GM12801 (cell line): ENCODE measurements at regions not wholly inside any gene's neighbourhood (a gene's known extent, or its start where the extent isn't known, plus 50 kb on each side); places are given as distances from the start of the nearest gene placed in this dataset.

Source experiments
- TF ChIP-seq, protein P1 (sequence below): IDR thresholded peaks from one replicate; pipeline ENCODE4 v1.5.1; 2011; ENCODE audit warnings: control low read depth; ENCODE audit not compliant: insufficient read length; ENCODE audit errors: extremely low read depth

DNA sequence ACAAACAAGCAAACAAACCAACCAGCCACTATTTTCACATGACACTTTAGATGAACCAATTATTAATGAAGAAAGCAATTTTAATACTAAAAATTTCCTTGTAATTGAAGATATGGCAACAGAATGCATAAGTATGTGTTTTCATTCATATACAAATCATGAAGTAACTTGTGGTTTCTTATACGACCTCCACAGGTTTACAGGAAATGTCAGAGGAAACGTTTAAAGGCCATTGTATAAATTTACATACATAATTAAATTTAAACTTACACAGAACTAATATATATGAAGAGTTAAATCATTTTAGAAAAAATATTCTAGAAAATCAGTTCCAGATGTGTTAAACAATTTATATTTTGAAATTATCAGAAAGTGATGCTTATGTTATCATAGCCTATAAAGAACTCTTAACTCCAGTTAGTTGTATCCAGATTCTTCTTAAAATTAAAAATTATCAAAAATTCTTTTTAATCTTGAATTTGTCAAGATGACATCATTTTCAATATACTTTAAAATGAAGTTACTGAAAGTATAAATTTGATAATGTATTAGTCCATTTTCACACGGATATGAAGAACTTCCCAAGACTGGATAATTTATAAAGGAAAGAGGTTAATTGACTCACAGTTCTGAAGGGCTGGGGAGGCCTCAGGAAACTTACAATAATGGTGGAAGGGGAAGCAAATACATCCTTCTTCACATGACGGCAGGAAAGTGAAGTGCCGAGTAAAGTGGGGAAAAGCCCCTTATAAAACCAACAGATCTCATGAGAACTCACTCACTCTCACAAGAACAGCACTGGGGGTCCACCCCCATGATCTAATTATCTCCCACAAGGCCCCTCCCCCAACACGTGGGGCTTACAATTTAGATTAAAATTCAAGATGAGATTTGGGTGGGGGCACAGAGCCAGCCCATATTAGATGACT is 192.0 kb downstream of the PIK3R1 start:
- TF ChIP-seq, protein P1, sequence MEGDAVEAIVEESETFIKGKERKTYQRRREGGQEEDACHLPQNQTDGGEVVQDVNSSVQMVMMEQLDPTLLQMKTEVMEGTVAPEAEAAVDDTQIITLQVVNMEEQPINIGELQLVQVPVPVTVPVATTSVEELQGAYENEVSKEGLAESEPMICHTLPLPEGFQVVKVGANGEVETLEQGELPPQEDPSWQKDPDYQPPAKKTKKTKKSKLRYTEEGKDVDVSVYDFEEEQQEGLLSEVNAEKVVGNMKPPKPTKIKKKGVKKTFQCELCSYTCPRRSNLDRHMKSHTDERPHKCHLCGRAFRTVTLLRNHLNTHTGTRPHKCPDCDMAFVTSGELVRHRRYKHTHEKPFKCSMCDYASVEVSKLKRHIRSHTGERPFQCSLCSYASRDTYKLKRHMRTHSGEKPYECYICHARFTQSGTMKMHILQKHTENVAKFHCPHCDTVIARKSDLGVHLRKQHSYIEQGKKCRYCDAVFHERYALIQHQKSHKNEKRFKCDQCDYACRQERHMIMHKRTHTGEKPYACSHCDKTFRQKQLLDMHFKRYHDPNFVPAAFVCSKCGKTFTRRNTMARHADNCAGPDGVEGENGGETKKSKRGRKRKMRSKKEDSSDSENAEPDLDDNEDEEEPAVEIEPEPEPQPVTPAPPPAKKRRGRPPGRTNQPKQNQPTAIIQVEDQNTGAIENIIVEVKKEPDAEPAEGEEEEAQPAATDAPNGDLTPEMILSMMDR, result no peak

DNA sequence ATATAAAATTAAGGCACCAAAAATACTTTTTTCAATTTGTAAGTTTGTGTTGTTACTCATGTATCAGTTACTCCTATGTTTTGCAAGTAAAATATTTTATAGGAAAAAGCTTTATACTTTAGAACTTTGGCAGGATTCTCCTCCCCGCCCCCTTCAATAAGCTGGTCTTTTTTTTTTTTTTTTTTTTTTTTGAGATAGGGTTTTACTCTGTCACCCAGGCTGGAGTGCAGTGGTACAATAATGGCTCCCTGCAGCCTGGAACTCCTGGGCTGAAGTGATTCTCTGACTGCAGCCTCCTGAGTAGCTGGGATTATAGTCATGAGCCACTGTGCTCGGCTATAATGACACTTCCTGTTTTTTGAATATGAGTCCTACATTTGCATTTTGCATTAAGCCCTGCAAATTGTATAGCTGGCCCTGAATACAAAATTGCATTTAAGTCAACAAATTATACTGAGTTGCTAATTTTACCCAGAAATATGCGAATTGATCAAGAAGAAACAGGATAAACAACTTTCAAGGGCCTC is 192.9 kb downstream of the PIK3R1 start:
- TF ChIP-seq, protein P1, result no peak

DNA sequence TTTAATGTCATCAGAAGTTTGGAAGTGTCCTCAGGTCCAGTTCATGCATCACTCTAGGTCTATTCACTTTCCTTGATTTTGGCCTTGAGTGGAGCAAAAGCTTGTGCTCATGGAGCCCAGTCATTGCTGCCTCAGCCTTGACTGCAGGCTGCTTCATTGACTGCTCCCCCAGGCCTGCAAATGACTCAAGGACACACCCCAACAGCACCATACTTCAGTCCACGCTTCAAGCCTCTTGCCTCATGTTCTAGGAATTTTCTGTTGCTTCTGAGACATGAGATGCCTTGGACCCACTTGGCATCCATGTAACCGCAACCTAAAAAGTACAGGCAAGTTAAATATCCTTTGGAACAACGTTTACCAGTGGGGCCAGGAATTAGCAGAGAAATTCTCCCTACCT is 193.7 kb downstream of the PIK3R1 start:
- TF ChIP-seq, protein P1, result no peak

DNA sequence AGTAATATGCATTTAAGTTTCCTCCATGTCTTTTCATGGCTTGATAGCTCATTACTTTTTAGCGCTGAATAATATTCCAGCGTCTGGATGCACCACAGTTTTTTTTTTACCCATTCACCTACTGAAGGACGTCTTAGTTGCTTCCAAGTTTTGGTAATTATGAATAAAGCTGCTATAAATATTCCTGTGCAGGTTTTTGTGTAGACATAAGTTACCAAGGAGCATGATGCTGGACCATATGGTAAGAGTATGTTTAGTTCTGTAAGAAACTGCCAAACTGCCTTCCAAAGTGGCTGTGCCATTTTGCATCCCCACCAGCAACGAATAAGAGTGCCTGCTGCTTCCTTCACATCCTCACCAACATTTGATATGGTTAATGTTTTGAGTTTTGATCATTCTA is 195.6 kb downstream of the PIK3R1 start:
- TF ChIP-seq, protein P1, result no peak

DNA sequence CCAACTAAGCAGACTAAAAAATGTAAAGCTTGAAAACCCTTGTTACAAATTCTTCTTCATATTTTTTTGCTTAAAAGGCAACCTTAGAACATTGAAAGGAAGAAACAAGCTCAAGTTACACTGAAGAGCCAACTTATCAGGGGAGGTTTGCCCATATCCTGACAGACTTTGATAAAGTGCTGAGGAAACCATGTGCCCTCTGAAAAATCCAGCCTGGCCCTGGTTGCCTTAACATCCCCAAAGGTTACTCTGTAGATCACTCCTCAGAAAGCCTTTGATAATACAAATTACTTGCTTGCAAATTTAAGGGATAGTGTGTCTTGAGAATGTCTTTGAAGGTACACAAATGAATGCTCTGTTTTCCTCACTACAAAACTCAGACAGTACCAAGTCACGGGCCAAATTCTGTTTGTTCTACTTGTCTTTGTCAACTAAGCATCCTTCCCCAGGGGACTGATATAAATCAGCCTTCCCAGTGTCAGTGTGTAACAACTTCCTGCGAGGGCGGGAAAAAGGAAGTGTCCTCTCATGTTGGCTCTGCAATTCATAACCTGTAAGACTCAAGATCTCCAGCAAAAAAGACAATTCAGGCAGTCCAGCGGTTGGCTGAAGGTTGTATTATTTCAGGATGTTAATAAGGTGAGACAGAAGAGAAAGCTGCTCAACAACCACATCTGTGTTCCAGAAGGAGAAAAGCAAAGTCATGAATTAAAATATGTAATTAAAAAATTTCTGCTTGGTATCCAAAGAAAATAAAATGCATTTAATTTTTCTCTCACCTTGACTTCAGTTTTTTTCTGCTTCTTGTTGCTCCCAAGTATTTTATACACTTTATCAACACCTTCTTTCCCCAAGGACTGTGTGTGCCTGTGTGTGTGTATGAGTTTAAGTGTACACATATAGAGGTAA is 199.9 kb downstream of the PIK3R1 start:
- TF ChIP-seq, protein P1, result no peak

DNA sequence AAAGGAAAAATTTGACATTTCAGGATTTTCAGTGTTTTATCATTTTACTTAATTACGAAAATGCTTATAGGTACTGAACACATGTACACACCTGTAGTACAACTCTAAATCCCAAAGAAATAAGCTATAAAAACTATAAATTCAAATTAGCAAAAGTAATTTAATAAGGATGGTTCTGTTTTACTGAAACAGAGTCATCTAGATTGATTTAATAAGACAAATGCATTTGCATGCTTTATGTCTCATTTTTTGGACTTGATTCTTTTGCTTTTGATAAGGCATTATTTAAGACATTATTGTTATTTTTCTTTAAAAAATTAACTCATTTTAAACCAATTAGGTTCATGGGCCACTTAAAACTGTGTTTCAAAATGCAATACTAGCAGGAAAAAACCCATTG is 201.2 kb downstream of the PIK3R1 start:
- TF ChIP-seq, protein P1, result no peak

DNA sequence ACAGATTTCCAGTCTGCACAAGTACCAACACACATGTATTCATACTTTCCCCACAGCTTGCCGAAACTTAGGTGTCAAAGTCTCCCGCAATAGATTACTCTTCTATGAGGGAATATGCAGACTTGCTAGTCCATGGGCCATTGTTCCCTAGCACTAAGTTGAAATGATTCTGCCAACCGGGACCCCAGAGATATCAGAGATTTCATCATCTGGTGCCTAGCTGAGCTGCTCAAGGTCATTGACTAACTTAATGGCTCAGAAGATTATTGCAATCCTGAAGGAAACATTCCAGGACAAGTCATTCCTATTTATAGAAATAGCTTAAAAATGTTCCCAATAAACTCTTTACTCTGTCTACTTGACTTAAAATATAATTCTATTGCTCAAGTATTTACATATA is 202.6 kb downstream of the PIK3R1 start:
- TF ChIP-seq, protein P1, result no peak
